GM23338 (cell line): ENCODE measurements at regions not wholly inside any gene's neighbourhood (a gene's known extent, or its start where the extent isn't known, plus 50 kb on each side); places are given as distances from the start of the nearest gene placed in this dataset.

ENCODE experiments used
- ATAC-seq: fragments of 200-7000 bp; cut with Tn5 transposase; 3 replicates; pipeline ENCODE4 v1.9.1; 2020
- DNase-seq: peaks from one replicate; pipeline ENCODE4 v3.0.0-alpha.2; 2015; ENCODE audit warnings: low spot score
- H2AFZ ChIP-seq: fragments of 200-600 bp; sonication (generic); 2 replicates; pipeline ENCODE4 v1.8.0; 2016; ENCODE audit warnings: antibody characterized with exemption, mild to moderate bottlenecking, moderate library complexity
- H3F3A ChIP-seq: fragments of 200-600 bp; sonication (generic); replicated peaks from 2 replicates; pipeline ENCODE4 v1.8.0; 2017; ENCODE audit warnings: antibody characterized with exemption, mixed run types, low read depth
- H3K27ac ChIP-seq: fragments of 200-600 bp; sonication (generic); 2 replicates; pipeline ENCODE4 v1.6.1; 2016; ENCODE audit warnings: low read depth
- H3K27me3 ChIP-seq: fragments of 200-600 bp; sonication (generic); 2 replicates; pipeline ENCODE4 v1.8.0; 2016; ENCODE audit warnings: mild to moderate bottlenecking, mixed run types, moderate library complexity; ENCODE audit not compliant: insufficient read depth
- H3K36me3 ChIP-seq: fragments of 200-600 bp; sonication (generic); 2 replicates; pipeline ENCODE4 v1.8.0; 2016; ENCODE audit warnings: mild to moderate bottlenecking; ENCODE audit not compliant: insufficient read depth
- H3K4me1 ChIP-seq: fragments of 200-600 bp; sonication (generic); 2 replicates; pipeline ENCODE4 v1.8.0; 2016; ENCODE audit warnings: mild to moderate bottlenecking, moderate library complexity; ENCODE audit not compliant: insufficient read depth
- H3K4me2 ChIP-seq: fragments of 200-600 bp; sonication (generic); 2 replicates; pipeline ENCODE4 v1.7.1; 2017; ENCODE audit warnings: mixed run types
- H3K4me3 ChIP-seq: fragments of 200-600 bp; sonication (generic); 2 replicates; pipeline ENCODE4 v1.6.1; 2016; ENCODE audit warnings: mixed run types
- H3K79me2 ChIP-seq: fragments of 200-600 bp; sonication (generic); replicated peaks from 2 replicates; pipeline ENCODE4 v1.8.0; 2017; ENCODE audit warnings: mild to moderate bottlenecking; ENCODE audit not compliant: insufficient read depth
- H3K9me2 ChIP-seq: fragments of 200-600 bp; sonication (generic); 2 replicates; pipeline ENCODE4 v1.8.0; 2017; ENCODE audit not compliant: insufficient read depth
- H4K20me1 ChIP-seq: fragments of 200-600 bp; sonication (generic); replicated peaks from 2 replicates; pipeline ENCODE4 v1.8.0; 2017; ENCODE audit warnings: mild to moderate bottlenecking; ENCODE audit not compliant: insufficient read depth
- H3K27ac Mint-ChIP-seq: 2 replicates; pipeline ENCODE4 v1.8.0; 2020; ENCODE audit warnings: inconsistent platforms, mild to moderate bottlenecking, moderate library complexity, mixed read lengths
- H3K27me3 Mint-ChIP-seq: 3 replicates; pipeline ENCODE4 v1.8.0; 2022; ENCODE audit warnings: low read depth, mild to moderate bottlenecking, moderate library complexity, mixed read lengths, inconsistent platforms; ENCODE audit not compliant: insufficient read depth, poor library complexity
- H3K36me3 Mint-ChIP-seq: 3 replicates; pipeline ENCODE4 v1.8.0; 2021; ENCODE audit warnings: low read depth, mild to moderate bottlenecking, inconsistent platforms, moderate library complexity, mixed read lengths
- H3K4me1 Mint-ChIP-seq: 3 replicates; pipeline ENCODE4 v1.8.0; 2020; ENCODE audit warnings: mild to moderate bottlenecking, inconsistent platforms, mixed read lengths
- H3K4me3 Mint-ChIP-seq: 3 replicates; pipeline ENCODE4 v1.8.0; 2021; ENCODE audit warnings: moderate library complexity, mild to moderate bottlenecking, inconsistent platforms, mixed read lengths
- H3K9me3 Mint-ChIP-seq: 3 replicates; pipeline ENCODE4 v1.8.0; 2020; ENCODE audit warnings: moderate library complexity, mild to moderate bottlenecking, inconsistent platforms, mixed read lengths
- CREB1 ChIP-seq: fragments of 250-450 bp; sonication (Bioruptor Pico); IDR thresholded peaks from 2 replicates; pipeline ENCODE4 v1.5.0; 2020; ENCODE audit warnings: low read depth, mild to moderate bottlenecking, moderate library complexity
- CTCF ChIP-seq, 2 experiments: fragments of 200-600 bp in 1 of 2; sonication (generic) in 1 of 2; conservative IDR thresholded peaks; 2 replicates each; pipeline versions ENCODE4 v1.5.1 to v1.6.1; 2016 to 2017; ENCODE audit warnings: antibody characterized with exemption in 2 of 2, low read depth in 2 of 2, mild to moderate bottlenecking in 2 of 2, moderate library complexity in 1 of 2
- ETS1 ChIP-seq: IDR thresholded peaks from 2 replicates; pipeline ENCODE4 v1.6.1; 2016; ENCODE audit warnings: antibody characterized with exemption
- EZH2 ChIP-seq: fragments of 200-600 bp; sonication (generic); IDR thresholded peaks from one replicate; pipeline ENCODE4 v1.8.0; 2017; ENCODE audit warnings: antibody characterized with exemption, mild to moderate bottlenecking, low read depth; ENCODE audit not compliant: unreplicated experiment
- EZH2phosphoT487 ChIP-seq: fragments of 200-600 bp; sonication (generic); IDR thresholded peaks from one replicate; pipeline ENCODE4 v1.8.1; 2018; ENCODE audit warnings: antibody characterized with exemption; ENCODE audit not compliant: unreplicated experiment
- JUNB ChIP-seq: IDR thresholded peaks from one replicate; pipeline ENCODE4 v1.6.1; 2016; ENCODE audit warnings: antibody characterized with exemption; ENCODE audit not compliant: unreplicated experiment
- NANOG ChIP-seq: IDR thresholded peaks from 2 replicates; pipeline ENCODE4 v1.6.1; 2016; ENCODE audit warnings: antibody characterized with exemption, borderline replicate concordance
- POLR2AphosphoS5 ChIP-seq: IDR thresholded peaks from 2 replicates; pipeline ENCODE4 v1.6.1; 2016; ENCODE audit warnings: antibody characterized with exemption, low read depth
- REST ChIP-seq: IDR thresholded peaks from one replicate; pipeline ENCODE4 v1.6.1; 2018; ENCODE audit warnings: antibody characterized with exemption; ENCODE audit not compliant: unreplicated experiment
- STAT1 ChIP-seq: IDR thresholded peaks from one replicate; pipeline ENCODE4 v1.6.1; 2016; ENCODE audit warnings: antibody characterized with exemption; ENCODE audit not compliant: unreplicated experiment
- ZNF114 ChIP-seq: fragments of 250-450 bp; sonication (Bioruptor Pico); IDR thresholded peaks from 2 replicates; pipeline ENCODE4 v1.5.0; 2020; ENCODE audit warnings: mild to moderate bottlenecking, moderate library complexity
- ZNF331 ChIP-seq: fragments of 250-450 bp; sonication (Bioruptor Pico); IDR thresholded peaks from 2 replicates; pipeline ENCODE4 v1.5.0; 2020; ENCODE audit warnings: low read depth, mild to moderate bottlenecking, moderate library complexity
- ZNF462 ChIP-seq: fragments of 250-450 bp; sonication (Bioruptor Pico); IDR thresholded peaks from 2 replicates; pipeline ENCODE4 v1.5.0; 2020; ENCODE audit warnings: mild to moderate bottlenecking, moderate library complexity

GRCh38 chr5:67319935-67320725 is 123.5 kb upstream of the CD180 start:
- Histone ChIP-seq H3K4me3 (no peak overlapping the region), H4K20me1 (no peaks in the 10 kb centered on the region), H2AFZ (no peak overlapping the region), H3K27me3 (no peaks in the 10 kb centered on the region), H3K4me1 (no peaks in the 10 kb centered on the region), H3K79me2 (no peaks in the 10 kb centered on the region), H3K4me2 (no peak overlapping the region), H3K36me3 (no peaks in the 10 kb centered on the region), H3K27ac (no peak overlapping the region), H3F3A (no peaks in the 10 kb centered on the region), H3K9me2 (no peaks in the 10 kb centered on the region)
- TF ChIP-seq EZH2: no peak
- TF ChIP-seq JUNB: no peak
- no peak for TF ChIP-seq EZH2phosphoT487
- TF ChIP-seq STAT1: no peak
- no peak for TF ChIP-seq ZNF462 (CRISPR knock-in tag)
- TF ChIP-seq POLR2AphosphoS5: no peak
- TF ChIP-seq CREB1: no peak
- no peak for TF ChIP-seq ETS1
- TF ChIP-seq CTCF (conservative IDR thresholded peaks at IDR 0.05; ENCODE audit: low read depth in 2 of 2): no peak
- TF ChIP-seq NANOG: no peak
- no peak for TF ChIP-seq REST
- TF ChIP-seq ZNF331: no peak
- no peak for TF ChIP-seq ZNF114 (CRISPR knock-in tag)
- Mint-ChIP-seq H3K9me3 (peaks cover 11% of the 10 kb centered on the region; the same call in 2 of the 3 replicates), H3K4me1 (no peaks in the 10 kb centered on the region), H3K27me3 (peaks cover 2% of the 10 kb centered on the region), H3K36me3 (no peaks in the 10 kb centered on the region), H3K4me3 (no peak overlapping the region), H3K27ac (no peak overlapping the region)
- DNase-seq (no peak), ATAC-seq (no peak)
